HG03354 (cell line): ENCODE measurements at regions not wholly inside any gene's neighbourhood (a gene's known extent, or its start where the extent isn't known, plus 50 kb on each side); places are given as distances from the start of the nearest gene placed in this dataset.

Source experiments
- ATAC-seq: cut with Tn5 transposase; IDR thresholded peaks from one replicate; pipeline ENCODE4 v1.9.1; 2021; ENCODE audit warnings: mild to moderate bottlenecking; ENCODE audit not compliant: unreplicated experiment, poor library complexity, severe bottlenecking

DNA sequence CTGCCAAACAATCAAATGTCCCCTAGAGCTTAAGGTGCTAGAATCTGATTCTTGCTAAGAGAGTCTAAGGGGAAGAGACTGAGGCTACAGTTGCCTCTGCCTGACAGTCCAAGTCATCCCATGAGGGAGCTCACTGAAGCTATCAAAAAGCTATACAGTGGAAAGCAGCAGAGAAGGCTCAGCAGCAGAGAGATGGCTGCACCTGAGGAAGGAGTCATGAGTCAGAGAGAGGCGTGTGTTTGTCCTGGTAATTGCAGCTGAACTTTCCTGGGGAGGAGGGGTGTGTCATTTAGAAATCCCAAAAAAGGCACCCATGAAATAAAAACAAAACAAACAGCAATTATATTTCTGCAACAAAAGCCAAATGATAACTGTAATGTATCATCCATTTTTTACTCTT, 305.2 kb upstream of the UBE2E3 start:
- no peak for ATAC-seq

DNA sequence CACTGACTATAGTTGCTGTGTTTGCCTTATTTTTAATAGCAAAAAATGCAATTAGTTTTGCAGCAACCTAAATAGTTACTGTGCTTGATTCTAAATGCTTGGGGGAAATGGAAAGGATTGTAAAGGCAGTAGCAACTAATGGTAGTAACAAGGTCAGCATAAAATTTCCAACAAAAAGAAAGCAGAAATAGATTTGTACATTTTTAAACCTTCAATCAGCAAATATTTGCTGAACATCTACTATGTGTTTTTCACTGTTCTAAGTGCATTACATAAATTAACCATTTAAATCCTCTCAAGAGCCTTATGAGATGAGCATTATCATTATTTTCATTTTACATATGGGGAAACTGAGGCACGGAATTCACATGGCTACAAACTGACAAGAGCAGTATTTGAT, 308.0 kb upstream of the UBE2E3 start:
- ATAC-seq = no peak

DNA sequence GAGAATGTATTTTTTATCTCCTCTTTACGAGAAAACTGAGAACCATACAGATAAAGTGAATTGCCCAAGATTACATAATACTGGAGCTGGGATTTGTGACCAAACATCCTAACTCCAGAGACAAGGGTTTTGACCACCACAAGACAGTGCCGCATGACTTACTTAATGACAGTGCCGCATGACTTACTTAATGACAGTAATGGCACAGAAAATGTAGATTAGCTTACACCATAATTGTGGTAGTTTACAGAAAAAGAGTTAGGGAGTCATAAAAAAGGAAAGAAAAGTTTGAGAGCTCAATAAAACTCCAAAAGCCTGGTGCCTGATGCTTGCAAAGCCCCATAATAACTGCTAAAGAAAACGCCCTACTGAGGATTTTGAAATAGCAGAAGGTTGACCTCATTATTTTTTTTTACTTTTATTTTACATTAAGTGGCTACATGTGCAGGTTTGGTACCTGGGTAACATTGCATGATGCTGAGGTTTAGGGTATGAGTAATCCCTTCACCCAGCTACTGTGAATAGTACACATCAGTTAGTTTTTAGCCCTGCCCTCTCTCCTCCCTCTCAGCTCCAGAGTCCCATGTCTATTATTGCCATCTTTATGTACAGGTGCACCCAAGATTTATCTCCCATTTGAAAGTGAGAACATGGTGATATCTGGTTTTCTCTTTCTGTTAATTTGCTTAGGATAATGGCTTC, 310.0 kb upstream of the UBE2E3 start:
- no peak for ATAC-seq

DNA sequence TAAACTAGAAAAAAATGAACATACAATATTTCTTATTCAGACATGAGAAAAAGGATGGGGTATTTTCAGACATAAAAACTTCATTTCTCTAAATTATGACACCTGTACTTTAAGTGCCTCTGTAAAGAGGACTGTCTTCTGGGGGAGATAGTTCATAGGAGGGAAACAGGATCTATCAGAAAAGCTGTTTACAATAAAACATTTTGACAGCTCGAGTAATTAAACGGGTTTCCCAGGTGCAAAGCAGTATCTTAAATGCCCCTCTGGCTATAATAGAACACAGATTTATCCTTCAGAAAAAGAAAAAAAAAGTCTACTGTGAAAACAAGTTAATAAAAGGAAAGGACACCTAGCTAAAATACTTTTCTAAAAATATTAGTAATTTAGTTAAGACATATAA, 311.4 kb upstream of the UBE2E3 start:
- ATAC-seq = no peak

DNA sequence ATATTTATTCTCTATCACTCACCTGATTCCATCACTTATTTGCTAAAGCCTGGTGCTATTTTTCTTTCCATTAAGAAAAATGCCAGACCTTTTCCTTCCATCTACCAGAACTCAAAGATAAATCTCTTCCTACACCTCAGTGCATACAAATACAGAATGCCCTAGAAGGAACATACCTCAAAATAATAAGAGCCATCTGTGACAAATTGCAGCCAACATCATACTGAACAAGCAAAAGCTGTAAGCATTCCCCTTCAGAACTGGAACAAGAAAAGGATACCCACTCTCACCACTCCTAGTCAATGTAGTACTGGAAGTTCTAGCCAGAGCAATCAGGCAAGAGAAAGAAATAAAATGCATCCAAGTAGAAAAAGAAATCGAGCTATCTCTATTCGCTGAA, 315.9 kb upstream of the UBE2E3 start:
- no peak for ATAC-seq

DNA sequence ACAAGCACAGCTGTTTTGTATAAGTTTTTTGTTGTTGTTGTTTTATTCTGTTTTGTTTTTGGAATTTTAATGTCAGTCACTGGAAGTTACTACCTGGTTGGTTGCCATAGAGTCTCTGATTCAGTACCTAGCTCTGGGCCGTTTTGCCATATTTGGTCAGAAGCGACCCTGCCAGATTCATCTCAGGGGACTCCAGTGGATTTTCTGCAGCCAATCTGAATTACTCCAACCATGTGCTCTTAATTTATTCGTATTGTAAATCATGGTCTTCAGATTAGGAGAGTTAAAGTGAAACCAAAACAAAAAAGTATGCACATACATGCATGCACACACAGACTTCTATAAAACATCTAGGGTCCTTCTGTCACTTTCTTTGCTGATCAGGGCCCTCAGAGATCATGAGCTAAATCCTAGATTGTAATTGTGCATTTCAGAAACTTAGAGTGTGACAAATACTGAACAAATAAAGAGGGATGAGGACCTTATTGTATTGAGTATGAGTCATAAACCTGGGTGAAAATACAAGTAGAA, 317.4 kb upstream of the UBE2E3 start:
- no peak for ATAC-seq

DNA sequence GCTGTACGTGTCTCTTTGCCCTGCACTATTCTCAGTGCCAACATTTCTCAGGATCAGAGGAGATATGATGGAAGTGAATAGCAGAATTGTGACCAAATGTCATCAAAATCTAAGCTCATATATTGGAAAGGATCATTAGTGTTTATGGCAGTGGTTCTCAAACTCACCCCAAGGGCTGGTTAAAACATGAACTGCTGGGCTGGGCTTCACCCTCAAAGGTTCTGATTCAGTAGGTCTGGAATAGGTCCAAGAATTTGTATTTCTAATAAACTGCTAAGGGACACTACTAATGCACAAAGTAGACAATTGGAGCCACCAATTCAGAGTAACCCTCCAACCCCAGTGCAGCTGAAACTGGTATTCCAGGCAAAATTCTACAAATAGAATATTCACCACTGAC, 317.9 kb upstream of the UBE2E3 start:
- no peak for ATAC-seq

DNA sequence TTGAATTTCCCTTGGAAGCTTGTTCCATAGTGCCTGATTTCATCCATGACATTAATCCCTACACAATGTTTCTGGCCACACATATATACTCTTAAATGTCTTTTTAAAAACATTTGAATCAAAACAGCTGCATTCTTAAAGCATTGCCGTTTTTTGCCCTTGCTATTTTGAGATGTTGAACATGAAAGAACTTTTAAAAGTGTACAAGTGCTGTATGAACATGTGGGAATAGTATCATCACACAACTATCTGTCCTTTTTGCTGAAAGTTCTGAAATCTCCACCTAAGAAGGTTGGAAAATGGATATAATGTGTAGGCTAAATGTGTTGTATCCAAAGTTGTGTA, 318.7 kb upstream of the UBE2E3 start:
- no peak for ATAC-seq

DNA sequence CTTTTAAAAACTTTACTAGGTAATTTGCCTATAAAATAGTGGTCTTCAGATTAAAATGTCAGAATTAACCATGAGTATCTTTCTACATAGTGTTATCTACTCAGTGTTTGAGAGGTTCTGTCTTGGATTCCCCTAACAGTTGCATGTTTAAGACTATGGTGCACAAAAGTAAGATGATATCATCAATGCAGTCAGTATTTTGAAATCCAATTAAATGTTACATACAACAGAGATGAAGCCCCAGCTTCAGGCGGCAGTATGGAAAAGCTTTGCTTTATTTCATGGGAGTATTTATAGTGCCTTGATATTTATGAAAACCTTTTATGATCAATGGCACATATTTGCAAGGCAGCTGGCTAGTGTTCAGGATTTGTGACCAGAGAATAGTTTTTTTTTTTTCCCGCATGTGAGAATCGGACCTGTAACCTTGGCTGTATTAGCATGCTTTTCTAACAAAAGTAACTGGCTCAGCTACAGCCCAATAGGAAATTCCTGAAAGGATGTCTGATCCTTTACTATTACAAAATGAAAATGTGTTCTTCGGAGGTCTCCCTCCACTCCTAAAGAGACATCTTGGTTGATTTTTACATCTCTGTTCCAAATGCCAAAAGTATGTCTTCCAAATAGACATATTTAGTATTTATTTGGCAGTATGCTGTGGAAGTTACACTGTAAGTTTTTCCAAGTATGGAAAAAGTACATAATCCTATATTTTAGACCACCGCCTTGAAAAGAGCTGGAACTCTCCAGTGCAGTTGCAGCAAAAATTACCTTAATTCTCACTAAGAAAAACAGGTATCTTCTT, 319.3 kb upstream of the UBE2E3 start:
- no peak for ATAC-seq

DNA sequence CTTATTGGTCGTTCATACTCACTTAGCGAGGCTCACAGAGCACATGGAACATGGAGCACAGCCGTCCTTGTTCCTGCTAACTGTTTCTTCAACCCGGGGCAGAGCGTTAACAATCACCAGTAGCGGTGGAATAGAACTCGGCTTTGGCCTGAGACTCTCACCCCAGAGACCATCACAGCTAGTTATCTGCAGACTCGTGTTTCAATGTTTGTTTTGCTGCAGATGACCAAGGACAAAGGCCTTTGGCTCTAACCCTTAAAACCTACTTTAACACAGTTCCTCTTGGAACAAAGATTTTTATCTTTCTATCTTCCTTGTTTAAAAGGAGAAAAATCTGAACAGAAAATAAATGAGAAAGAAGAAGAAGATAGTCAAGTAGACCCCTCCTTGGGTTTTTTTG, 320.2 kb upstream of the UBE2E3 start:
- ATAC-seq = no peak

DNA sequence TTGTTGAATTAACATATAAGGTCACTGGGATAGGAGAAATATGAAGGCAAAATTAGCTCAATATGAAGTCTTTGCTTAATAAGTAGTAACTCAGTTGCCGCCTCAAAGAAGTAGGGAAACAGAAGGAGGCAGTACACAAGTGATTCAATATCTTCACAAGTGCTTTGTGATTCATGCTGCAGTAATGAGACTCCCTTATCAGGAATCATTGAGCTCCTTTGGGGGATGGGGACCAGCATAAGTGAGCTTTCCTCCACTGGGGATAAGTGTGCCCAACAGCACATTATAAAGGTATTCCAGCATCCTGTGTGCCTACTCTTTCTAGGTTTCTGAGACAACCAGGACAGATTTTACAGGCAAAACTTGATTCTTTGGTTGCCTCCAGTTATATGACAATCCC, 323.4 kb upstream of the UBE2E3 start:
- ATAC-seq = no peak

DNA sequence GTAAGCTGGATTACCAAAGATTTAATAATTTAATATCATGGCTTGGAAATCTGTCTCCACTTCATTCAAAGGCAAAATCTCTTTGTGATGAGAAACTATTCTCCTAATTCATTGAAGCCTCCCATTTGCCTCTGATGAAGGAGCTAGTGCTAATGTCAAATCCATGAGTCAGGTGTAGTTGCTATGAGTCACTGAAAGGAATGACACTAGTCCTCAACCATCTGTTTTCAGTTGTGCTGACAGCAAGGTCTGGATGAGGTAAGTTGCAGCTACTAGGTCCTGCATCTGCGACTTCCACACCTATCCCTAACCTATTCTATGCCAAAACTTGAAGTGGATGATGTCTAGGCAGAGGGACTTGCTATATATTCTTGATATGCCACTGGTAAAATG, 324.0 kb upstream of the UBE2E3 start:
- ATAC-seq = no peak

DNA sequence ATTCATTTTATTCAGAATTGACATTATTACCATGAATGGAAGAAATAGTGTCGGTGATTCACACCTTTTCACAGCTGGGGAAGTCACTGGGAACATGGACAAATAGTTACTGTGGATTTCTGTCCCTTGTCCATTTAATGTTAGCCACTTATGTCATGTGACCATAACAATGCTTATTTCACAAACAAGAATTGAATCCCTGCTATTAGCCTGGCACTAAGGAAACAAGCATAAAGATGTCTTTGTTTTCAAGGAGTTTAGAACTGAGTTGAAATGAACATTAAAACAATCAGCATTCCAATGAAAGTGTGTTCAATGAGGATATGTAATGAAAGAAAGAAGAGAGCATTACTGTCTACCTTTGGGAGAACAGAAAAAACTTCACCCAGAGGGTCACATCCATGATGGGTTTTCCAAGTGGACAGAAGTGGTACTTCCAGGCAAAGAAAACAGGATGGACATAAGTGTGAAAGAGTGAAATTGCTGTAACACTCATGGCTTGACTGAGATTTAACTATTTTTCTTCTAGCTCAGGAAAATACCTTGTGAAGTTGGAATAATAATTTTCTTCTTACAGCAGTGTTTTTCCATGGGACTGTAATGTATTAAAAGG, 324.5 kb upstream of the UBE2E3 start:
- ATAC-seq = no peak

DNA sequence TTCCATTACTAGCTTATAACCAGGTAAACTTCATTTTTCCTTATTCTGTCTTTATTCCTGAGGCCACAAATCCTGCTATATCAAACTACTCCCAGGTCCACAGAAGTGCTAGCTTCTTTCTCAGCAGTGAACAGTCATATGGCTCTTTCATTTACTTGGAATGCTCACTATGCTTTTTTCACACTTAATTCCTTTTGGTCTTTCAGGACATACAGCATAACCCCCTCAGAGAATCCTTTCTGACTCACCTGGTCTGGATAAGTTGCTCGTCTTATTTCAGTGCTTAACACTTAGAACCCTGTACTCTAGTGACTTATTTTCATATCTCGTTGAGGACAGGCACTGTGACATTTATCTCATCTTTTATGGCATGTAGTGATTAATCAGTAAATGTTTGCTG, 325.0 kb upstream of the UBE2E3 start:
- no peak for ATAC-seq

DNA sequence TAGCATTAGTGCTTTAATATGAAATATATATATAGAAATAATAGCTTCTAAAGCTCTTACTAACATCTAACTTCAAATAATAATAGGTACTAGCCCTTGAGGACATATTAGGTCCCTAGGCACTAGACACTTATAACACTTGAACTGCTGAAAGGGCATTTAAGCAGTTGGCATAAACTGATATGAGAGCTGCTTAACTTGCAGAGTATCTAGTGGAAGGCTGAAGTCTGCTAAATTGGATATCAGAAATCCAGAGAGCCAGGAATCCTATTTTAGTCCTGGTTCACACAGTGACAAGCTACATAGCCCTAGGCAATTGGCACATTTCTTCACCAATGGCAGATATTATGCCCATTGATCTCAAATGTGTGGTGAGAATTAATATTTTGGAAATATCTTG, 326.9 kb upstream of the UBE2E3 start:
- ATAC-seq = no peak

DNA sequence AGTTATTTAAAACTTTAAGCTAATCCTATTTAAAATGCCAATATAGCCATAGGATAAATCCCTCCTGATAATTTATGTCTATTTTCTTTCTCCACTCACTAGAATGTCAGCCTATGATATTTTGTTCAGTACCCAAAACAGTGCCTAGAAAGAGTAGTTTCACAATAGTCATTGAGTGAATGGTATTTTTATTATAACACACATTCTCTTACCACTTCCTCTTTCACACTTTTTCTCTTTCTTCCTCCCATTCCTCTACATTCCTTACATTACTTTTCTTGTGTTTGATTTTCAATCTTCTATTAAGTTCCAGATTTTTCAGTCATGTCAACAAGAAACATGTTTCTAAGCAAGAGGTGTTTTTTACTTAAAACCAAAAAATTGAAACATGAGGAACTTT, 327.6 kb upstream of the UBE2E3 start:
- ATAC-seq = no peak

DNA sequence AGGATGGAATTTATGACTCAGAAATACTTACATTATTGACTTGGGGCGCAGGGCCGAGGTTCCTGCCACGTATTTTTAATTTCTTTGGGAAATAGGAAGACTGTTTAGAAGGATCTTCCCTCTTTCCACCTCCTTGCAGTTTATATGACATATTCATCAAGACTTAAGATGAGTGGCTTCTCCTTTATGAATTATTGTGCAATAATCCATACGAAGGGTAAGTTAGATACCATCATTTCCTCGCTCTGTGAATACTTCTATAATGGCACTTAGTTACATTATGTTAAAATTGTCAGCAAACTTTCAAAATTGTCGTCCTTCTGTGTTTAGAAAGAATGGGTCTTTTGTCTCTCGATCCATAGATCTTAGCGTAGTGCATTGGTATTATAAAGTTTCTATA, 328.8 kb upstream of the UBE2E3 start:
- ATAC-seq = no peak

DNA sequence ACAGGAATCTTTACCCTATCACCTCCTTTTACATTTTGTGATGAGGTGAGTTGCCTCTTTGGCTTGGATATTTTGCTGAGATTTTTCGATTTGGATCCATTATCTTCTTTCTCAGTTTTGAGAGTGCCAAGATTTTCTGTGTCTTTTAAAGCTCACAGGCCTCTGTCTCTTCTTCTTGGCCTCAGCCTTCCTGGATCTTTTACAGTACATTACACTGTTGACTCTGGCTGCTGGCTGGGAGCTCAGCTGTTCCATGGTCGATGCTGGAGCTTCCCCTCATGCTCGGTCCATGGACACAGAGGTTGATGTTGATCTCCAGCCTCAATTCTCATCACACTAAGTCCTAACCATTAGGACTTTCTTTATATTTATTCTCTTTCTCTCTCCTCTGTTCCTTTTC, 332.8 kb upstream of the UBE2E3 start:
- no peak for ATAC-seq

DNA sequence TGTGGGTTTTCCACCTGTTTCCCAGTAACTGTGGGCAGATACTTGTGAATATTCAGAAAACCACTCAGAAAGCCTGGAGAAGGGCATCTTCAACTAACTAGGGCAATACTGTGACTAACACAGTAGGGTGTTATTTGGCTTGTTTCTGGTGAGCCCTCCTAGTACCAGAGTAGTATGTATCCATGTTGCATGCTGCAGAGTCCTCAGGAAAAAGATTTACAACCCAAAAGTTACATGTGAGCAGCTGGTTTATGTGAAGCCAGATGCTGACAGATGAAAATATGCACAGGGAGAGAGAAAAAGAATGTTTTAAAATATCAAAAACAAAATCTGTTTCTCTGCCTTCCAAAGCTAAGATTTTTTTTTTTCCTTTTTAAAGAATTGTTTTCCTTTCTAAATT, 333.2 kb upstream of the UBE2E3 start:
- no peak for ATAC-seq

DNA sequence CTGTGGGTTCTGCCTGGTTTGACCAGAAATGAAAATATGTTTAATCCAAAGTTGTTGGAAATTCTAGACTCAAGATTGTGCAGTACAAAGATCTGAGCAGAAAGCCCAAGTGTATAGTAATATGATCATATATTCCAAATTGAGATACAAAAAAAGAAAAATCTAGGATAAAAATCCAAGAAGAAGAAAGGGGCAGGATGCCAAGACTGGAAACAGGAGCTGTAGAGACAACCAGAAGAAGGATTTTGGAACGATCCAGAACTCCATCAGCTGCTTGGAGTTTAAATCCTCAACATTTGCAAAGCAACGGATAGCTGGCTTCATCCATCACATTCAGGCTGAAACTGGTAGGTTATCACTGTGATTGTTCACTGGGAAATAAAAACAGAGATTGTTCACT, 333.6 kb upstream of the UBE2E3 start:
- no peak for ATAC-seq

DNA sequence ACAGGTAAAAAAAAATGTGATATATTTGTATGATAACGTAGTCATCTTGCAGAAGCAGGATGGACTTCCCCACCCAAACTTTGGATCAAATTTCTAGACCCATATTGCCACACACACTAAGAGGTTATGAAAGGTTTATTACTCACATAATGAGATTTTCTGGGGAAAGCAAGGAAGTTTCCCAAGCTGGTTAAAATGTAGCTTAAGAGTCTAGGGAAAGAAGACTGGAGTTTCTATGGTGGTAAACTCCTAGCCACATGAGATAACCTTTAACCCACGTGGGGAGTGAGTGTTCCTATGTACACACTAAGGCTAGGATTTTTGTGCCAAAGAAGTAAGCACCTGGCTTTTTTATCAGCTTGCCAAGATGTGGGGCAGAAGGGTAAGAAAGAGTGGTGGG, 335.7 kb upstream of the UBE2E3 start:
- ATAC-seq = no peak
